GM21526 (cell line): ENCODE measurements at regions not wholly inside any gene's neighbourhood (a gene's known extent, or its start where the extent isn't known, plus 50 kb on each side); places are given as distances from the start of the nearest gene placed in this dataset.

Source experiments
- ATAC-seq: cut with Tn5 transposase; IDR thresholded peaks from one replicate; pipeline ENCODE4 v1.9.1; 2021; ENCODE audit warnings: moderate library complexity; ENCODE audit not compliant: unreplicated experiment, low FRiP score

GRCh38 chr5:98397081-98397480 lies 376.4 kb upstream of the RGMB start:
- no peak for ATAC-seq

- no peak for ATAC-seq
Observed at GRCh38 chr5:98398465-98398864, 375.0 kb upstream of the RGMB start.

GRCh38 chr5:98401656-98402055 lies 371.8 kb upstream of the RGMB start:
- no peak for ATAC-seq

- ATAC-seq: no peak
Observed at GRCh38 chr5:98402130-98402529, 371.3 kb upstream of the RGMB start.

- no peak for ATAC-seq
Observed at GRCh38 chr5:98403131-98403530, 370.3 kb upstream of the RGMB start.

GRCh38 chr5:98414938-98415337 lies 358.5 kb upstream of the RGMB start:
- no peak for ATAC-seq

GRCh38 chr5:98415663-98416062 lies 357.8 kb upstream of the RGMB start:
- no peak for ATAC-seq

- ATAC-seq: no peak
Observed at GRCh38 chr5:98416541-98416940, 356.9 kb upstream of the RGMB start.

GRCh38 chr5:98419825-98420224 lies 353.6 kb upstream of the RGMB start:
- no peak for ATAC-seq

GRCh38 chr5:98424681-98425450 lies 348.6 kb upstream of the RGMB start:
- ATAC-seq: no peak

GRCh38 chr5:98425640-98426039 lies 347.8 kb upstream of the RGMB start:
- ATAC-seq: no peak

- peak; percentile 79 for ATAC-seq
Observed at GRCh38 chr5:98428806-98429205, 344.7 kb upstream of the RGMB start.

GRCh38 chr5:98432378-98432777 lies 341.1 kb upstream of the RGMB start:
- ATAC-seq: no peak

GRCh38 chr5:98433022-98433421 lies 340.4 kb upstream of the RGMB start:
- no peak for ATAC-seq

GRCh38 chr5:98433673-98434072 lies 339.8 kb upstream of the RGMB start:
- ATAC-seq: no peak

- no peak for ATAC-seq
Observed at GRCh38 chr5:98436667-98437066, 336.8 kb upstream of the RGMB start.

- no peak for ATAC-seq
Observed at GRCh38 chr5:98442448-98442847, 331.0 kb upstream of the RGMB start.

GRCh38 chr5:98443881-98444280 lies 329.6 kb upstream of the RGMB start:
- no peak for ATAC-seq

GRCh38 chr5:98453296-98453695 lies 320.2 kb upstream of the RGMB start:
- ATAC-seq: no peak

- no peak for ATAC-seq
Observed at GRCh38 chr5:98454407-98454806, 319.1 kb upstream of the RGMB start.

- ATAC-seq: no peak
Observed at GRCh38 chr5:98454904-98455303, 318.6 kb upstream of the RGMB start.

GRCh38 chr5:98455665-98456064 lies 317.8 kb upstream of the RGMB start:
- no peak for ATAC-seq

GRCh38 chr5:98458004-98458403 lies 315.5 kb upstream of the RGMB start:
- ATAC-seq: no peak
